A549 (cell line): ENCODE measurements at regions not wholly inside any gene's neighbourhood (a gene's known extent, or its start where the extent isn't known, plus 50 kb on each side); places are given as distances from the start of the nearest gene placed in this dataset.
"Not testable (repeated sequence)": the region's sequence is repeated elsewhere in the genome, so short reads cannot be mapped to it uniquely, and the experiment has no call there.

ENCODE experiments used
- ATAC-seq, 2 experiments: fragments of 200-7000 bp in 1 of 2; fragments of >200 bp in 1 of 2; cut with Nextera tagmentation in 1 of 2; cut with Tn5 transposase in 1 of 2; 3 replicates each; pipeline versions ENCODE4 v1.8.0 to v1.9.1; 2018 to 2020; ENCODE audit warnings: mild to moderate bottlenecking in 1 of 2, moderate library complexity in 1 of 2
- CTCF ChIA-PET: fragments of 300-600 bp; sonication (Branson Sonifier 250); formaldehyde crosslinking; extraction: SDS; loops from one replicate; lab custom pipeline; 2021; ENCODE audit warnings: antibody characterized with exemption, inconsistent platforms; lab: Yijun Ruan, JAX
- POLR2A ChIA-PET: fragments of 350-600 bp; formaldehyde crosslinking; extraction: SDS; loops from one replicate; lab custom pipeline; 2021; ENCODE audit warnings: antibody characterized with exemption, inconsistent platforms; lab: Yijun Ruan, JAX
- DNase-seq, 2 experiments: peaks; one replicate each; pipeline versions ENCODE4 v3.0.0 to v3.0.0-alpha.2; 2011 to 2016; ENCODE audit warnings: low read depth in 1 of 2, low spot score in 1 of 2
- FAIRE-seq: peaks from 2 replicates; lab custom pipeline; 2011; peaks lifted over from hg19 to GRCh38; lab: Jason Lieb, UNC
- H3K27ac ChIP-seq, 2 experiments: fragments of >200 bp; sonication (Bioruptor Twin); formaldehyde crosslinking; 3 replicates each; pipeline ENCODE4 v1.5.1; 2016 to 2017
- H3K4me1 ChIP-seq: fragments of >200 bp; sonication (Bioruptor Twin); formaldehyde crosslinking; 3 replicates; pipeline ENCODE4 v1.6.1; 2016
- H3K4me2 ChIP-seq: fragments of >200 bp; sonication (Bioruptor Twin); formaldehyde crosslinking; 3 replicates; pipeline ENCODE4 v1.6.1; 2016
- H3K4me3 ChIP-seq: fragments of >200 bp; sonication (Bioruptor Twin); formaldehyde crosslinking; 3 replicates; pipeline ENCODE4 v1.5.1; 2016
- H3K9me3 ChIP-seq: fragments of >200 bp; sonication (Bioruptor Twin); formaldehyde crosslinking; 3 replicates; pipeline ENCODE4 v1.6.1; 2016
- BCL3 ChIP-seq: fragments of >200 bp; sonication (Bioruptor Twin); formaldehyde crosslinking; IDR thresholded peaks from 3 replicates; pipeline ENCODE4 v1.6.1; 2016
- BHLHE40 ChIP-seq: IDR thresholded peaks from 2 replicates; pipeline ENCODE4 v1.6.1; 2012; ENCODE audit warnings: low read depth, low read length, inconsistent platforms
- CHD2 ChIP-seq: fragments of 150-350 bp; IDR thresholded peaks from 2 replicates; pipeline ENCODE4 v1.6.1; 2014; ENCODE audit warnings: low read length; ENCODE audit not compliant: partially characterized antibody
- GATA3 ChIP-seq: IDR thresholded peaks from 2 replicates; pipeline ENCODE4 v1.6.1; 2012; ENCODE audit warnings: borderline replicate concordance
- HEYL ChIP-seq: fragments of 250-450 bp; sonication (Bioruptor Pico); IDR thresholded peaks from 2 replicates; pipeline ENCODE4 v1.8.0; 2021; ENCODE audit warnings: mild to moderate bottlenecking, moderate library complexity
- HOXA7 ChIP-seq: fragments of 250-450 bp; sonication (Bioruptor Pico); IDR thresholded peaks from 2 replicates; pipeline ENCODE4 v1.5.0; 2020; ENCODE audit warnings: mild to moderate bottlenecking, moderate library complexity
- HOXB13 ChIP-seq: fragments of 250-450 bp; sonication (Bioruptor Pico); IDR thresholded peaks from 2 replicates; pipeline ENCODE4 v1.5.0; 2020; ENCODE audit warnings: low read depth, mild to moderate bottlenecking, moderate library complexity
- HOXB5 ChIP-seq: fragments of 250-450 bp; sonication (Bioruptor Pico); IDR thresholded peaks from 2 replicates; pipeline ENCODE4 v1.5.0; 2020; ENCODE audit warnings: mild to moderate bottlenecking, moderate library complexity
- KDM5A ChIP-seq: fragments of 200-600 bp; sonication (generic); IDR thresholded peaks from 2 replicates; pipeline ENCODE4 v1.6.1; 2016; ENCODE audit warnings: antibody characterized with exemption, mild to moderate bottlenecking
- MAX ChIP-seq: IDR thresholded peaks from 2 replicates; pipeline ENCODE4 v1.6.1; 2012
- NFE2L2 ChIP-seq: fragments of 150-350 bp; conservative IDR thresholded peaks from 2 replicates; pipeline ENCODE4 v1.6.1; 2014; ENCODE audit warnings: low read length
- NPAS2 ChIP-seq: fragments of 250-450 bp; sonication (Bioruptor Pico); IDR thresholded peaks from 2 replicates; pipeline ENCODE4 v1.8.0; 2022; ENCODE audit warnings: mild to moderate bottlenecking, moderate library complexity, borderline replicate concordance
- POLR2A ChIP-seq: IDR thresholded peaks from 2 replicates; pipeline ENCODE4 v1.6.1; 2012; ENCODE audit warnings: mild to moderate bottlenecking, low read length
- POLR2AphosphoS2 ChIP-seq: conservative IDR thresholded peaks from 2 replicates; pipeline ENCODE4 v1.6.1; 2012; ENCODE audit warnings: low read length, improper control_type of control experiment, inconsistent platforms
- TP53 ChIP-seq: fragments of 250-450 bp; sonication (Bioruptor Pico); IDR thresholded peaks from 2 replicates; pipeline ENCODE4 v1.5.0; 2021; ENCODE audit warnings: mild to moderate bottlenecking, moderate library complexity
- WGBS: methylation state at CpG from one replicate; pipeline ENCODE4 v1.1.6; 2017; ENCODE audit errors: missing lambda C conversion rate; 5-methylcytosine and 5-hydroxymethylcytosine counted together

- Histone ChIP-seq H3K9me3 (no peaks in the 10 kb centered on the region), H3K4me1 (no peaks in the 10 kb centered on the region), H3K27ac (no peak overlapping the region), H3K4me2 (no peak overlapping the region), H3K4me3 (no peak overlapping the region)
- TF ChIP-seq GATA3 (no peak), POLR2AphosphoS2 (no peak), CHD2 (no peak), POLR2A (no peak)
- 18% methylated on average over 4 of the region's 4 CpGs for WGBS
- POLR2A ChIA-PET = no interaction called here
- CTCF ChIA-PET = no interaction called here
- DNase-seq (no peak), FAIRE-seq (no peak), ATAC-seq (no peak)
Observed at GRCh38 chr1:157348538-157349480, 203.5 kb downstream of the FCRL5 start.

GRCh38 chr1:157347506-157347905 is 204.8 kb downstream of the FCRL5 start:
- H3K4me1 ChIP-seq = no peaks in the 10 kb centered on the region
- TF ChIP-seq POLR2A (no peak), MAX (no peak)
- TF ChIP-seq, all 56 proteins: peak for 0
- POLR2A ChIA-PET = no interaction called here
- H3K4me3 ChIP-seq = no peak overlapping the region
- CTCF ChIA-PET = no interaction called here
- H3K9me3 ChIP-seq = no peaks in the 10 kb centered on the region
- H3K4me2 ChIP-seq = no peak overlapping the region
- WGBS = 14% methylated on average over 1 of the region's 1 CpG
- DNase-seq (no peak), ATAC-seq (no peak), FAIRE-seq (no peak)
- no peak overlapping the region for H3K27ac ChIP-seq

- CTCF ChIA-PET = interaction anchor here (1.2 kb wide), 1 partner anchor 31 kb away, joined by 4 read pairs; no protein-coding TSS in a partner anchor
- H3K4me3 ChIP-seq, FAIRE-seq, DNase-seq, ATAC-seq, H3K9me3 ChIP-seq, H3K4me2 ChIP-seq, POLR2A ChIA-PET, H3K27ac ChIP-seq, H3K4me1 ChIP-seq: not testable (repeated sequence)
- 0% methylated on average over 1 of the region's 1 CpG for whole genome bisulfite sequencing
Observed at GRCh38 chr1:157337785-157338184, 199.6 kb upstream of the ETV3 start.

- Histone ChIP-seq H3K9me3 (no peaks in the 10 kb centered on the region), H3K4me3 (no peak overlapping the region), H3K4me1 (no peaks in the 10 kb centered on the region), H3K27ac (no peak overlapping the region)
- POLR2A ChIA-PET = no interaction called here
- no peak for FAIRE-seq
- DNase-seq = no peak
- CTCF ChIA-PET = no interaction called here
- ATAC-seq = no peak
- TF ChIP-seq HOXB5 (CRISPR knock-in tag) (no peak), HOXA7 (CRISPR knock-in tag) (no peak), POLR2A (no peak), TP53 (no peak), GATA3 (no peak), KDM5A (no peak), NFE2L2 (no peak), BCL3 (no peak), CHD2 (no peak), BHLHE40 (no peak), HOXB13 (no peak), NPAS2 (CRISPR knock-in tag) (no peak), HEYL (CRISPR knock-in tag) (no peak)
- TF ChIP-seq, all 56 proteins: peak for 0
- no peak overlapping the region for H3K4me2 ChIP-seq
- WGBS = 47% methylated on average over 2 of the region's 2 CpGs
Observed at GRCh38 chr1:157335056-157335455, 196.9 kb upstream of the ETV3 start.
